HepG2 (cell line): ENCODE measurements at regions not wholly inside any gene's neighbourhood (a gene's known extent, or its start where the extent isn't known, plus 50 kb on each side); places are given as distances from the start of the nearest gene placed in this dataset.

Experiments
- ATAC-seq: fragments of 200-7000 bp; cut with Tn5 transposase; 3 replicates; pipeline ENCODE4 v1.9.1; 2020; ENCODE audit warnings: mild to moderate bottlenecking, moderate library complexity
- BruUV-seq: library from RNA; stranded (reverse); fragments of 400-500 nt; replicated peaks from 2 replicates; lab custom pipeline; 2021; lab: Mats Ljungman, UMichigan
- CTCF ChIA-PET: fragments of 300-600 bp; formaldehyde crosslinking; extraction: SDS; loops from one replicate; lab custom pipeline; 2021; ENCODE audit warnings: low total read pairs, inconsistent platforms, low intra/inter-chr PET ratio; lab: Yijun Ruan, JAX
- POLR2A ChIA-PET: fragments of 350-600 bp; sonication (Branson Sonifier 250); formaldehyde crosslinking; loops from one replicate; lab custom pipeline; 2020; ENCODE audit warnings: antibody characterized with exemption, inconsistent platforms; lab: Yijun Ruan, JAX
- DNase-seq: peaks from one replicate; pipeline ENCODE4 v3.0.0-alpha.2; 2015; ENCODE audit warnings: low spot score
- FAIRE-seq: peaks from 3 replicates; lab custom pipeline; 2011; peaks lifted over from hg19 to GRCh38; lab: Jason Lieb, UNC
- H2AFZ ChIP-seq: one replicate; pipeline ENCODE4 v1.6.1; 2011; ENCODE audit warnings: low read length, inconsistent platforms
- H3K27ac ChIP-seq: fragments of 300-600 bp; 3 replicates; pipeline ENCODE4 v1.8.0; 2011; ENCODE audit warnings: mixed run types, mild to moderate bottlenecking, mixed read lengths, low read length, inconsistent platforms; ENCODE audit not compliant: insufficient read depth; ENCODE audit errors: extremely low read length
- H3K27me3 ChIP-seq, 2 experiments: fragments of 200-600 bp in 1 of 2; 2 replicates in 1 of 2; 3 replicates in 1 of 2; pipeline versions ENCODE4 v1.6.0 to v1.8.0; 2011; ENCODE audit warnings: low read length in 2 of 2, mild to moderate bottlenecking in 2 of 2, moderate library complexity in 2 of 2, inconsistent platforms in 1 of 2; ENCODE audit not compliant: insufficient read depth in 2 of 2, control insufficient read depth in 1 of 2
- H3K36me3 ChIP-seq, 2 experiments: fragments of 200-600 bp in 1 of 2; replicated peaks in 1 of 2; 2 replicates in 1 of 2; 3 replicates in 1 of 2; pipeline versions ENCODE4 v1.5.1 to v1.8.0; 2011; ENCODE audit warnings: low read length in 2 of 2, inconsistent platforms in 1 of 2; ENCODE audit not compliant: insufficient read depth in 2 of 2, control insufficient read depth in 1 of 2
- H3K4me1 ChIP-seq: 2 replicates; pipeline ENCODE4 v1.5.1; 2012; ENCODE audit warnings: low read length, inconsistent platforms; ENCODE audit not compliant: insufficient read depth
- H3K4me2 ChIP-seq: 2 replicates; pipeline ENCODE4 v1.6.0; 2011; ENCODE audit warnings: low read depth, low read length, inconsistent platforms
- H3K4me3 ChIP-seq, 3 experiments: fragments of 200-600 bp in 1 of 3; sonication (generic), shearing (Covaris generic) in 1 of 3; replicated peaks in 1 of 3; 2 replicates each; pipeline ENCODE4 v1.5.1; 2011 to 2016; ENCODE audit warnings: low read length in 3 of 3, inconsistent platforms in 2 of 3, low read depth in 2 of 3, mild to moderate bottlenecking in 2 of 3, control low read depth in 1 of 3, mixed read lengths in 1 of 3; ENCODE audit not compliant: insufficient read depth in 1 of 3
- H3K79me2 ChIP-seq: one replicate; pipeline ENCODE4 v1.6.1; 2011; ENCODE audit warnings: low read length, inconsistent platforms; ENCODE audit not compliant: insufficient read depth
- H3K9ac ChIP-seq: 2 replicates; pipeline ENCODE4 v1.6.0; 2011; ENCODE audit warnings: mild to moderate bottlenecking, low read depth, low read length, inconsistent platforms; ENCODE audit not compliant: insufficient read depth
- H3K9me3 ChIP-seq: 2 replicates; pipeline ENCODE4 v1.5.1; 2012; ENCODE audit warnings: mild to moderate bottlenecking, low read length
- H4K20me1 ChIP-seq: 2 replicates; pipeline ENCODE4 v1.6.0; 2011; ENCODE audit warnings: inconsistent platforms, mild to moderate bottlenecking, low read length, moderate library complexity; ENCODE audit not compliant: insufficient read depth
- ZNF615 ChIP-seq: sonication (generic); formaldehyde crosslinking; IDR thresholded peaks from 2 replicates; pipeline ENCODE4 v1.5.0; 2020; ENCODE audit warnings: mild to moderate bottlenecking, missing genetic modification reagents, borderline replicate concordance
- in situ Hi-C: cut with HindIII; loops from 2 replicates; pipeline ENCODE4 v1.10.0; 2017; ENCODE audit warnings: low pct_unique_long_range_greater_than_20kb; ENCODE audit not compliant: extremely low pct_ligation_motif_present
- intact Hi-C: fragments of 100-400 bp; cut with micrococcal nuclease; formaldehyde crosslinking; loops from one replicate; pipeline ENCODE4 v1.10.0; 2022; ENCODE audit not compliant: unreplicated experiment
- TF ChIP-seq, protein P1 (sequence below): sonication (generic); formaldehyde crosslinking; IDR thresholded peaks from 2 replicates; pipeline ENCODE4 v1.4.0; 2020; ENCODE audit warnings: missing genetic modification reagents, mild to moderate bottlenecking, borderline replicate concordance
- TF ChIP-seq, protein P2 (sequence below): sonication (generic); formaldehyde crosslinking; IDR thresholded peaks from 2 replicates; pipeline ENCODE4 v1.5.1; 2020; ENCODE audit warnings: mild to moderate bottlenecking, missing genetic modification reagents, borderline replicate concordance
- TF ChIP-seq, protein P3 (sequence below): sonication (generic); formaldehyde crosslinking; IDR thresholded peaks from 2 replicates; pipeline ENCODE4 v1.4.0; 2020; ENCODE audit warnings: mild to moderate bottlenecking, missing genetic modification reagents, borderline replicate concordance
- TF ChIP-seq, protein P4 (sequence below): sonication (generic); formaldehyde crosslinking; IDR thresholded peaks from 2 replicates; pipeline ENCODE4 v1.4.0; 2020; ENCODE audit warnings: missing genetic modification reagents, borderline replicate concordance
- TF ChIP-seq, protein P5 (sequence below), 2 experiments: IDR thresholded peaks; 2 replicates each; pipeline ENCODE4 v1.6.1; 2011 to 2012; ENCODE audit warnings: low read length in 2 of 2, borderline replicate concordance in 1 of 2, low read depth in 1 of 2, mild to moderate bottlenecking in 1 of 2, moderate library complexity in 1 of 2

DNA sequence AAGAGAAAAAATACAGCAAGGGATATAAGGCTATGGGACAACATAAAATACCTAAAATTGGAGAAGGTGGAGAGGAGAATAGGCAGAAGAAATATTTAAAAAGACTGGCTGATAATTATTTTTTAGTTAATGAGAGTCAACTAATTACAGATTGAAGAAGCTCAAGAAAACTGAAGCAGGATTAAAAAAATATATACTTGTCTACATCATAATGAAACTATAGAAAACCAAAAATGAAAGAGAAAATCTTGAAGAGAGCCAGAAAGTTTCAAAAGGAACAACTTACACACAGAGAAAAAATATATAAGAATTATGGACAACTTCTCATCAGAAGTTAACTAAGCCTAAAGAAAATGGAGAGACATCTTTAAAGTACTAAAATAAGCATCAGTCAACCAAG is 62.9 kb upstream of the APCDD1 start:
- H4K20me1 ChIP-seq, result no peaks in the 10 kb centered on the region
- in situ Hi-C loops, result no loop called here
- DNase-seq (no peak), FAIRE-seq (no peak), ATAC-seq (no peak)
- no peak overlapping the region for H3K4me3 ChIP-seq
- H3K9me3 ChIP-seq, result no peaks in the 10 kb centered on the region
- H3K27me3 ChIP-seq, result no peaks in the 10 kb centered on the region
- H3K4me1 ChIP-seq, result no peaks in the 10 kb centered on the region
- BruUV-seq, result no TSS peak
- no peak overlapping the region for H3K4me2 ChIP-seq
- CTCF ChIA-PET, result no interaction called here
- POLR2A ChIA-PET, result no interaction called here
- H3K27ac ChIP-seq, result no peak overlapping the region
- intact Hi-C loops, result no loop called here
- no peak overlapping the region for H3K9ac ChIP-seq
- no peaks in the 10 kb centered on the region for H3K79me2 ChIP-seq
- no peak overlapping the region for H2AFZ ChIP-seq
- no peaks in the 10 kb centered on the region for H3K36me3 ChIP-seq
- TF ChIP-seq, protein P1, sequence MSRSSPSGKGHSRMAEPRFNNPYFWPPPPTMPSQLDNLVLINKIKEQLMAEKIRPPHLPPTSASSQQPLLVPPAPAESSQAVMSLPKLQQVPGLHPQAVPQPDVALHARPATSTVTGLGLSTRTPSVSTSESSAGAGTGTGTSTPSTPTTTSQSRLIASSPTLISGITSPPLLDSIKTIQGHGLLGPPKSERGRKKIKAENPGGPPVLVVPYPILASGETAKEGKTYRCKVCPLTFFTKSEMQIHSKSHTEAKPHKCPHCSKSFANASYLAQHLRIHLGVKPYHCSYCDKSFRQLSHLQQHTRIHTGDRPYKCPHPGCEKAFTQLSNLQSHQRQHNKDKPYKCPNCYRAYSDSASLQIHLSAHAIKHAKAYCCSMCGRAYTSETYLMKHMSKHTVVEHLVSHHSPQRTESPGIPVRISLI (CRISPR knock-in tag), result no peak
- TF ChIP-seq, protein P2, sequence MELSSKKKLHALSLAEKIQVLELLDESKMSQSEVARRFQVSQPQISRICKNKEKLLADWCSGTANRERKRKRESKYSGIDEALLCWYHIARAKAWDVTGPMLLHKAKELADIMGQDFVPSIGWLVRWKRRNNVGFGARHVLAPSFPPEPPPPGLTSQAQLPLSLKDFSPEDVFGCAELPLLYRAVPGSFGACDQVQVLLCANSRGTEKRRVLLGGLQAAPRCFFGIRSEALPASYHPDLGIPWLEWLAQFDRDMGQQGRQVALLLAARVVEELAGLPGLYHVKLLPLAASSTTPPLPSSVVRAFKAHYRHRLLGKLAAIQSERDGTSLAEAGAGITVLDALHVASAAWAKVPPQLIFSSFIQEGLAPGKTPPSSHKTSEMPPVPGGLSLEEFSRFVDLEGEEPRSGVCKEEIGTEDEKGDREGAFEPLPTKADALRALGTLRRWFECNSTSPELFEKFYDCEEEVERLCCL (CRISPR knock-in tag), result no peak
- TF ChIP-seq, protein P3, sequence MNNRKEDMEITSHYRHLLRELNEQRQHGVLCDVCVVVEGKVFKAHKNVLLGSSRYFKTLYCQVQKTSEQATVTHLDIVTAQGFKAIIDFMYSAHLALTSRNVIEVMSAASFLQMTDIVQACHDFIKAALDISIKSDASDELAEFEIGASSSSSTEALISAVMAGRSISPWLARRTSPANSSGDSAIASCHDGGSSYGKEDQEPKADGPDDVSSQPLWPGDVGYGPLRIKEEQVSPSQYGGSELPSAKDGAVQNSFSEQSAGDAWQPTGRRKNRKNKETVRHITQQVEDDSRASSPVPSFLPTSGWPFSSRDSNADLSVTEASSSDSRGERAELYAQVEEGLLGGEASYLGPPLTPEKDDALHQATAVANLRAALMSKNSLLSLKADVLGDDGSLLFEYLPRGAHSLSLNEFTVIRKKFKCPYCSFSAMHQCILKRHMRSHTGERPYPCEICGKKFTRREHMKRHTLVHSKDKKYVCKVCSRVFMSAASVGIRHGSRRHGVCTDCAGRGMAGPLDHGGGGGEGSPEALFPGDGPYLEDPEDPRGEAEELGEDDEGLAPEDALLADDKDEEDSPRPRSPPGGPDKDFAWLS (CRISPR knock-in tag), result no peak
- TF ChIP-seq, protein P4, sequence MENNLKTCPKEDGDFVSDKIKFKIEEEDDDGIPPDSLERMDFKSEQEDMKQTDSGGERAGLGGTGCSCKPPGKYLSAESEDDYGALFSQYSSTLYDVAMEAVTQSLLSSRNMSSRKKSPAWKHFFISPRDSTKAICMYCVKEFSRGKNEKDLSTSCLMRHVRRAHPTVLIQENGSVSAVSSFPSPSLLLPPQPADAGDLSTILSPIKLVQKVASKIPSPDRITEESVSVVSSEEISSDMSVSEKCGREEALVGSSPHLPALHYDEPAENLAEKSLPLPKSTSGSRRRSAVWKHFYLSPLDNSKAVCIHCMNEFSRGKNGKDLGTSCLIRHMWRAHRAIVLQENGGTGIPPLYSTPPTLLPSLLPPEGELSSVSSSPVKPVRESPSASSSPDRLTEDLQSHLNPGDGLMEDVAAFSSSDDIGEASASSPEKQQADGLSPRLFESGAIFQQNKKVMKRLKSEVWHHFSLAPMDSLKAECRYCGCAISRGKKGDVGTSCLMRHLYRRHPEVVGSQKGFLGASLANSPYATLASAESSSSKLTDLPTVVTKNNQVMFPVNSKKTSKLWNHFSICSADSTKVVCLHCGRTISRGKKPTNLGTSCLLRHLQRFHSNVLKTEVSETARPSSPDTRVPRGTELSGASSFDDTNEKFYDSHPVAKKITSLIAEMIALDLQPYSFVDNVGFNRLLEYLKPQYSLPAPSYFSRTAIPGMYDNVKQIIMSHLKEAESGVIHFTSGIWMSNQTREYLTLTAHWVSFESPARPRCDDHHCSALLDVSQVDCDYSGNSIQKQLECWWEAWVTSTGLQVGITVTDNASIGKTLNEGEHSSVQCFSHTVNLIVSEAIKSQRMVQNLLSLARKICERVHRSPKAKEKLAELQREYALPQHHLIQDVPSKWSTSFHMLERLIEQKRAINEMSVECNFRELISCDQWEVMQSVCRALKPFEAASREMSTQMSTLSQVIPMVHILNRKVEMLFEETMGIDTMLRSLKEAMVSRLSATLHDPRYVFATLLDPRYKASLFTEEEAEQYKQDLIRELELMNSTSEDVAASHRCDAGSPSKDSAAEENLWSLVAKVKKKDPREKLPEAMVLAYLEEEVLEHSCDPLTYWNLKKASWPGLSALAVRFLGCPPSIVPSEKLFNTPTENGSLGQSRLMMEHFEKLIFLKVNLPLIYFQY (CRISPR knock-in tag), result no peak
- no peak for TF ChIP-seq ZNF615 (CRISPR knock-in tag)
- TF ChIP-seq, protein P5, sequence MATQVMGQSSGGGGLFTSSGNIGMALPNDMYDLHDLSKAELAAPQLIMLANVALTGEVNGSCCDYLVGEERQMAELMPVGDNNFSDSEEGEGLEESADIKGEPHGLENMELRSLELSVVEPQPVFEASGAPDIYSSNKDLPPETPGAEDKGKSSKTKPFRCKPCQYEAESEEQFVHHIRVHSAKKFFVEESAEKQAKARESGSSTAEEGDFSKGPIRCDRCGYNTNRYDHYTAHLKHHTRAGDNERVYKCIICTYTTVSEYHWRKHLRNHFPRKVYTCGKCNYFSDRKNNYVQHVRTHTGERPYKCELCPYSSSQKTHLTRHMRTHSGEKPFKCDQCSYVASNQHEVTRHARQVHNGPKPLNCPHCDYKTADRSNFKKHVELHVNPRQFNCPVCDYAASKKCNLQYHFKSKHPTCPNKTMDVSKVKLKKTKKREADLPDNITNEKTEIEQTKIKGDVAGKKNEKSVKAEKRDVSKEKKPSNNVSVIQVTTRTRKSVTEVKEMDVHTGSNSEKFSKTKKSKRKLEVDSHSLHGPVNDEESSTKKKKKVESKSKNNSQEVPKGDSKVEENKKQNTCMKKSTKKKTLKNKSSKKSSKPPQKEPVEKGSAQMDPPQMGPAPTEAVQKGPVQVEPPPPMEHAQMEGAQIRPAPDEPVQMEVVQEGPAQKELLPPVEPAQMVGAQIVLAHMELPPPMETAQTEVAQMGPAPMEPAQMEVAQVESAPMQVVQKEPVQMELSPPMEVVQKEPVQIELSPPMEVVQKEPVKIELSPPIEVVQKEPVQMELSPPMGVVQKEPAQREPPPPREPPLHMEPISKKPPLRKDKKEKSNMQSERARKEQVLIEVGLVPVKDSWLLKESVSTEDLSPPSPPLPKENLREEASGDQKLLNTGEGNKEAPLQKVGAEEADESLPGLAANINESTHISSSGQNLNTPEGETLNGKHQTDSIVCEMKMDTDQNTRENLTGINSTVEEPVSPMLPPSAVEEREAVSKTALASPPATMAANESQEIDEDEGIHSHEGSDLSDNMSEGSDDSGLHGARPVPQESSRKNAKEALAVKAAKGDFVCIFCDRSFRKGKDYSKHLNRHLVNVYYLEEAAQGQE (IDR thresholded peaks at IDR 0.05; ENCODE audit: borderline replicate concordance in 1 of 2, low read depth in 1 of 2, low read length in 2 of 2), result no peak
